Body of pancreas (tissue), 4 donors: ENCODE measurements at regions not wholly inside any gene's neighbourhood (a gene's known extent, or its start where the extent isn't known, plus 50 kb on each side); places are given as distances from the start of the nearest gene placed in this dataset.

Experiments
- CTCF ChIP-seq, 7 experiments: fragments of 450-650 bp in 4 of 7; fragments of 200-600 bp in 3 of 7; sonication (generic) in 3 of 7; IDR thresholded peaks; one replicate each; pipeline ENCODE4 v1.5.1; 2016 to 2019; ENCODE audit warnings: antibody characterized with exemption in 7 of 7
- POLR2A ChIP-seq, 3 donors: fragments of 450-650 bp; IDR thresholded peaks; one replicate each; pipeline ENCODE4 v1.6.1; 2016; ENCODE audit warnings: antibody characterized with exemption in 3 of 3, mild to moderate bottlenecking in 2 of 3

GRCh38 chr10:129339841-129340240, 127.2 kb upstream of the MGMT start:
- TF ChIP-seq CTCF (IDR thresholded peaks at IDR 0.05) (no peak), POLR2A (IDR thresholded peaks at IDR 0.05) (no peak)
